ENCODE measurements at regions not wholly inside any gene's neighbourhood (a gene's known extent, or its start where the extent isn't known, plus 50 kb on each side); places are given as distances from the start of the nearest gene placed in this dataset.

- ATAC-seq (no peak), DNase-seq (ENCODE audit: low read depth, low spot score) (no peak)
- intact Hi-C loops (cut with micrococcal nuclease; ENCODE audit: unreplicated experiment) (no loop called here), in situ Hi-C loops (cut with HindIII; ENCODE audit: low pct_unique_long_range_greater_than_20kb, low sequenced_read_pairs) (no loop called here)
- H3K27me3 ChIP-seq (ENCODE audit: control insufficient read depth, insufficient read depth, low read length) = no peaks in the 10 kb centered on the region
- ChIA-PET POLR2A (no interaction called here), CTCF (no interaction called here)
- TF ChIP-seq CTCF (IDR thresholded peaks at IDR 0.05) (no peak), REST (IDR thresholded peaks at IDR 0.05; ENCODE audit: insufficient read depth in 1 of 2, low read depth in 2 of 2, low read length in 1 of 2) (no peak), POLR2AphosphoS5 (IDR thresholded peaks at IDR 0.05; ENCODE audit: low read depth, low read length) (no peak), SIN3A (IDR thresholded peaks at IDR 0.05; ENCODE audit: borderline replicate concordance, insufficient read depth, low read depth, low read length) (no peak), TCF7L2 (IDR thresholded peaks at IDR 0.05; ENCODE audit: low read depth, low read length) (no peak)
- H3K4me1 ChIP-seq (ENCODE audit: control insufficient read depth, insufficient read depth, low read length) = no peaks in the 10 kb centered on the region
- no peak overlapping the region for H3K27ac ChIP-seq (ENCODE audit: low read length)
- no peaks in the 10 kb centered on the region for H3K36me3 ChIP-seq (ENCODE audit: control insufficient read depth, insufficient read depth, low read length)
- no TSS peak for BruUV-seq (replicated peaks)
- H3K9me3 ChIP-seq (ENCODE audit: control insufficient read depth, insufficient read depth, low read depth, low read length) = no peaks in the 10 kb centered on the region
- H3K4me3 ChIP-seq (ENCODE audit: low read depth in 2 of 2, low read length in 2 of 2) = no peak overlapping the region
Measured at GRCh38 chr2:225867071-225867470, 467.6 kb downstream of the NYAP2 start.

GRCh38 chr2:225865468-225865867, 466.0 kb downstream of the NYAP2 start:
- ChIA-PET CTCF (no interaction called here), POLR2A (no interaction called here)
- ATAC-seq = no peak
- DNase-seq (ENCODE audit: low read depth, low spot score) = no peak
- BruUV-seq (replicated peaks) = no TSS peak
- Histone ChIP-seq H3K4me1 (ENCODE audit: control insufficient read depth, insufficient read depth, low read length) (no peaks in the 10 kb centered on the region), H3K36me3 (ENCODE audit: control insufficient read depth, insufficient read depth, low read length) (no peaks in the 10 kb centered on the region), H3K4me3 (ENCODE audit: low read depth in 2 of 2, low read length in 2 of 2) (no peak overlapping the region), H3K27me3 (ENCODE audit: control insufficient read depth, insufficient read depth, low read length) (no peaks in the 10 kb centered on the region), H3K9me3 (ENCODE audit: control insufficient read depth, insufficient read depth, low read depth, low read length) (no peaks in the 10 kb centered on the region), H3K27ac (ENCODE audit: low read length) (no peak overlapping the region)
- intact Hi-C loops (cut with micrococcal nuclease; ENCODE audit: unreplicated experiment) = no loop called here
- in situ Hi-C loops (cut with HindIII; ENCODE audit: low pct_unique_long_range_greater_than_20kb, low sequenced_read_pairs) = no loop called here
- TF ChIP-seq REST (IDR thresholded peaks at IDR 0.05; ENCODE audit: insufficient read depth in 1 of 2, low read depth in 2 of 2, low read length in 1 of 2) = no peak
- TF ChIP-seq CTCF (IDR thresholded peaks at IDR 0.05) = no peak
- no peak for TF ChIP-seq POLR2AphosphoS5 (IDR thresholded peaks at IDR 0.05; ENCODE audit: low read depth, low read length)
- TF ChIP-seq TCF7L2 (IDR thresholded peaks at IDR 0.05; ENCODE audit: low read depth, low read length) = no peak
- no peak for TF ChIP-seq SIN3A (IDR thresholded peaks at IDR 0.05; ENCODE audit: borderline replicate concordance, insufficient read depth, low read depth, low read length)

Measured in Panc1 (cell line).